ENCODE measurements at regions not wholly inside any gene's neighbourhood (a gene's known extent, or its start where the extent isn't known, plus 50 kb on each side); places are given as distances from the start of the nearest gene placed in this dataset.

DNA sequence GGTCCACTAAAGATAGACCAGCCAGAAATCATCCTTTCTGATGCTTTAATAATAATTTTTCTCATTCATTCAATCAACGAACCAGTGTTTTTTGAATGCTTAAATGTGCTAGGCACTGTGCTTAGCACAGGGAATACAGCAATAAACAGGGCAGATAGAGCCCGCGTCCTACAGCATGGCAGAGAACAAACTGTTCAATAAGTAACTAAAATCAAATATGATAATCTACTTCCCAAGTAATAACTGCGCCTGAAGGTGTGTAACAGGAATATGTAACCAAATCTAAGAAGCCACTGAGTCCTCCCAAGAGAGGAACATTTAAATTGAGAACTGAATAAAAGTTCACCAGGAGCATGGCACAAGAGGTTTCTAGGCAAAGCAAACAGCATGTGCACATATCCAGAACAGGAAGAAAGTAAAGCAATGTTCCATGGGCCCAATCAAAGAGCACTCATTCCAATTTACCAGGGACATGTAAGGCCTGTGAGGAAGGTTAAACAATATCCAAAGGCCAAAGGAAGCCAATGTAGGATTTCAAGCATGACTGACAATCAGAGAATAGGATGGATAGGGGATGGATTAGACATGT lies 311.0 kb upstream of the RARB start:
- DNase-seq = no peak

DNA sequence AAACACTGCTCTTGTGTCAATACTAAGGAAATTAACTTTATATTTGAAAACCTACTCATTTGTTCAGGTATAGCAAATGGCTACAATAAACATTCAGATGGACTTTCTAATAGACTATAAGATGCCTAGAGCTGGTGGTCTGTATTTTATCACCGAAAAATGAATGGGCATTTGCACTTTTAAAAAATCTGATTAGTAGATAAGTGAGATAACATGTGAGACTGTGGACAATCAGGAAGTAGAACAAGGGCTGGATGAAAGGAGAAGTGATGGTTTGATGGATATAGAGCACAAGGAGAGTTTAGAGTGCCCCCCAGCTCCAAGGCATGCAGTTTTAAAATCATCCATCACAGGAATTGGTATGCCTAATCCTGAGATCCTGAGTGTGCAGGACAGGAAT lies 308.4 kb upstream of the RARB start:
- no peak for DNase-seq

DNA sequence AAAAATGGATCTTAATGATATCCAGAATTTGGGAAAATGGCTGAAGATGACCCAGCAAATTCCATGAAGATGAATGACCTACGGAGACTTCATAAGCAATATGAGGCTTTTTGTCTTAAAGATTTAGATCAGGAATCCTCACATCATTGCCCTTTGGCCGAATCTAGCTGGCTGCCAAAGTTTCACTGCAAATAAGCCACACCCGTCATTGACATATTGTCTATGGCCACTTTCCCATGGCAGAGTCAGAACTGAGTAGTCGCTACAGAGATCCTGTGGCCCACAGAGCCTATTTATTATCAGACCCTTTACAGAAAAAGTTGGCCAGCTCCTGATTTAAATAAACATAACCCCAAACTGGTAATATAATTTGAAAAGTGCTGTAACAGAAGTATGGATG lies 307.4 kb upstream of the RARB start:
- DNase-seq = no peak

DNA sequence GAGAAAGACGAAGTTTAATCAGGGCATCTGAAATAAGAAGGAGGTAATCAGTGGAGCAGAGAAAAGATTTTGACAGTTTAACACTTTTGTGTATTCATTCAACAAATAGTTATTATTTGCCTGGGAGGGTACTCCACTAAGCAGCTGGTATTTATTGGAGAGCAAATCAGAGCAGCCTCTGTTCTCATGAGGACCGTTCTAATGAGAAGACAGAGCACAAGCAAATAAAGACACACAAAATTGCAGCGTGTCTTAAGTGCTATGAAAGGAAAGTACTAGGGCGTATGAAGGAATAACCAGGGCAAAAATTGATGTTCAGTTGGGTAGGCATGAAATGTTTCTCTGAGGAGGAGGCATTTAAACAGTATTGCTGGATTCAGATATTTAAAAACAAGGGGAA lies 302.9 kb upstream of the RARB start:
- no peak for DNase-seq

DNA sequence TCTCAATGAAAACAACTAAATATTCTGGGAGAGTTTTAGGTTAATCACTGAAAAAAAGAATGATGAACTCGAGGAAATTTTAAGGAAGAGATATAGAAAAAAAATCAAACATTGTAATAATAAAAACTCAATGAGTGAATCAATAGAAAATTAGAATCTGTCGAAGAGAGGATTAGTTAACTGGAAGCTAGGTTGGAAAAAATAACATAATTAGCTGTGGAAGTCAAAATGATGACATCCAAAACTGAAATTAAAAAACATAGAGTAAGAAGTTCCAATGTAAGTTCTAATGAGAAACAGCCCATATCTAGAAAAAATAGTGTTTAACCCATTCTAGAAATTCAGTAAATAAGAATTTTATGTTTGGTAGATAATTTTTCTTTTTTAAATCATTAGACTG lies 299.3 kb upstream of the RARB start:
- DNase-seq = no peak

DNA sequence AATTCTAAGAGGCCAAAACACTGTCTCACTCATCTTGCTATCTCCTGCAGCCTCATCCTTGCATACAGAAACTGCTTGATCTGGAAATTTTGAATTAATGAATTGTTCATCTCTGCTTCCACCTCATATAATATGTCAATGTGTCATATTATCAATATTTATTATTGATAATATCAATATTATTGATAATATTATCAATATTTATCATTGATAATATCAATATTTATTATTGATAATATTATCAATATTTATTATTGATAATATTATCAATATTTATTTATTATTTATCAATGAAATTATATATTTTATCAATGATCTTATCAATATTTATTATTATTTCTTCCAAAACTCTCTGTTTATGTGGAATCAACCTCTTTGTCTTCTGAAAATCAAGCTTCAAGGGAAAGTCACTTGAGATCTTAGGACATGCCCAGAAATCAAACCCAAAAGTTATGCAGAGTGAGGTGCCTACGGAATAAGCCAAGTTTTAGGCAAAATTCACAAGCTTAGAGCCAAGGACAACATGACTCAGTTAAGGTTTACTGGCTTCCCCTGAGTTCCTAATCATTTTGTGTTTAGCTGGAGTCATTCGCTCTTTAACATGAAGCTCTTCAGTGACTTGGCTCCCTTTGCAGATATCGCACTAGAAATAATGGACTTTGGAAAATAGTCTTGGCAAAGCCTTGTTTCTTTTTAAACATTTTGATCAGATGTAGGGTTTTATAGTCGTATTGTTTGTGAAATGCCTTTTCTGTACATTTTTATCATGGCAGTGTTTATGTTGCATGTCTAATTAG lies 297.1 kb upstream of the RARB start:
- DNase-seq = no peak

DNA sequence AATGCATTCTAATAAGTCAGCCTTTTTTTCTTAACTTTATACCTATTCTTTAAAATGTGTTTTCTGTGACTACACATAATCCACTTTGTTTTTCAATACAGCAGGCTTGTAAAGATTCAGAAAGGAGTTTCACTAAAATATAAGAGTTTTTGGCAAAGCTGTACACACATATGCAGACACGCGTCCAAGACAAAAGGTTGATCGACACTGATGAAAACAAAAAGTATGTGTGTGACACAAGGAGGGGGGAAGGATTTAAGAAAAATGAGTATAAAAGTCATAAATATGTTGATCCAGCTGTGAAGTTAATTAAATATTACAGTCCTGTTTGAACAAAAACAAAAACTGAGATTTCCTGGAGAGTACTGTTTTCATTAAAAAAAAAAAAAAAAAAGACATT lies 294.5 kb upstream of the RARB start:
- DNase-seq = no peak

DNA sequence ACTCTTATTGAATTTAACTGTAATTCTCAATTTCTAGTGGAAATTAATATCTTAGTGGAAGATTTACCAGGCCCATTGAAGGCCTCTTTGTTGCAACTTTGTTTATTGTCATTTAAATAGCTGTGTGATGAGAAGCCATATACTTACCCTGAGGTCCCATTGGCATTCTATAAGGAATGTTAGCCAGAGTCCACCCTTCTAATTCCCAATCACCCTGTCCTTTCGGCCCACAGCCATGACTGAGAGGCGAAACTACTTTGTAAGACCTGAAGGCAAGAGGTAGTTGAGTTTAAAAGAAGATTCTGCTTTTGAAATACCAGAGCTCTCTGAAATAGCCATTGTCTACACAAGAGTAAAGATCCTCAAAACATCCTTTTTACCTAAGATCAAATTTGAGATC lies 290.5 kb upstream of the RARB start:
- no peak for DNase-seq

DNA sequence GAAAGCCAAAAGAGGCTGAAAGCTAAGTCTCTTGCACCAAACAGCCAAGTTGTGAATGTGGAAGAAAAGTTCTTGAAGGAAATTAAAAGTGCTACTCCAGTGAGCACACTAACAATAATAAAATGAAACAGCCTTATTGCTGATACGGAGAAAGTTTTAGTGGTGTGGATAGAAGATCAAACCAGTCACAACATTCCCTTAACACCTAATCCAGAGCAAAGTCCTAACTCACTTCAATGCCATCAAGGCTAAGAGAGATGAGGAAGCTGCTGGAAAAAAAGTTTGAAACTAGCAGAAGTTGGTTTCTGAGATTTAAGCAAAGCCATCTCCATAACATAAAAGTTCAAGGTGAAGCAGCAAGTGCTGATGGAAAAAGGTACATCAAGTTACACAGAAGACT lies 288.8 kb upstream of the RARB start:
- DNase-seq = no peak

DNA sequence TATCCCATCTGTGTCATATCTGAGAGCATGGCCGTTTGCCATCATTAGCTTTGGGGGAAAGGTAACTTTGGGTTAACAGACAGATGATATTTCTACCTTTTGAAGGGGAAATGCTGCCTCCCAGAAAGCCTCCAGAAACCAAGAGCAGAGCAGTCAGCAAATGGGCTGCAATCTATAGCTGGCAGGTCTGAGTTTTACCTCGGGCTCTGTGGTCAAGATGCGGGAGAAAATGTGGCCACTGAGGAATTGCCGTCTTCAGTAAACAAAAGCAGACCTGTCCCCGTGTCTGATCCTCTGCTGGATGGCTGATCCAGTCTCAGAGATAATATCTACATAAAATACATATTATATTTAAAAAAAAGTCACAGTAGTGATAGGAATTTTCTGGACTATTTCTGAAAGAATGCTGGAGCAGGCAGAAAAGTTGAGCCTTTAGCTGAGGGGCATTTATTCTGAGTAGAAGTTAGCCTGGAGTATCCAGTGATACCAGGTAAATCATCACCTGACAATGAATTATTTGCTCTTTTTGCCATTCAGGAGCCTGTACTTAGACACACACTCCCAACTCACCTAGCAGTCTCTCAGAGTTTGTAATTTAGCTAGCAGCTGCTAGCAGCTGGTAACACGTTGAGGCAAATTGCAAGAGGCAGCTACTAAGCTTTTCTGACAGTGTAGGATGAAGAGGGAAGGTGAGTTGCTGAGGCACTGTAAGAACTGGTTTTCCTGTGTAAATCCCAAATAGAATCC lies 285.3 kb upstream of the RARB start:
- DNase-seq = no peak

DNA sequence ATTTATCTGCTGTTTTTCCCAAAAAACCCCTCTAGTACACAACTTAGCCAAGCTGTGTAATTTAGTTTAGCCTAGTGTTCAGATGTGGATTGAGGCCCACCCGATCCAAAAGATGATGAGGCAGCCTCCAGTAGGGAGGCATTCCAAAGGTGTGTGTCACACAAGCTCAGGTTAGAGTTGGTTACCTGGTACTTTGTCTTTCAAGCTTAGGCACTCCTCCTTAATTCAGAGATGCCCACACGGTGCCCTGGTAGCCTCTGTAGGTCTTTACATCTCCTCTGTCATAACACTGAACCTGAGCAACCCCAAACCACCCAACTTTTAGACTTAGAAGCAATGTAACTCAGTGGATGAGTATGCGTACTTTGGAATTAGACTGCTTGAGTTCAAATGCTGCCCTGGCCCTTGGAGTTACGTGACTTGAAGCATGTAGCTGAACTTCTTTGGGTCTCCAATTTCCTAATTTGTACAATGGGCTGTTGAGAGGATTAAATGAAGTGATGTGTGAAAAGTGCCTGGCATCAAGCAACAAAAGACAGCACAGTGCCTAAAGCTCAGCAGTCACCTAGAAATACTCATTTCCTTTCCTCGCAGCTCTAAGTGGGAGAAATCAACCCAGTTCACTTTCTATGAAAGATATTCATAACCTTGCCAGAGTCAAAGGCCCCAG lies 284.6 kb upstream of the RARB start:
- no peak for DNase-seq

DNA sequence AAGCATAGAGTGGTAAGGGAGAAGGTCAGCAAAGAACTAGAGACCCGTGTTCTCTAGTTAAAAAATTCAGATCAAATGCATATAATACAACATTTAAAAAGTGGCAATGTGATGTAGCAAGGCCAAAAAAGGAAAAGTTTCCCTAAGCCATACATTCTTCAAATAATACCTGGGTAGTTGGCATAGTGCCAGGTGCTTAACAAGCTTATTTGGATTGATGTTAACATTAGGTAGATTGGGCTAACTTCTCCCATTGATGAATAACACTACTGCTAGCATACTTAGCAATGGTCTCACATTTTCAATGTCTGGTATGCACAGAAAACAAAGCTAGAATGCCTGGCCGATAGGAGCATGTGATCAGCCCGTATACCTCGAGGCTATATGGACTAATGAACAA lies 283.6 kb upstream of the RARB start:
- DNase-seq = no peak

DNA sequence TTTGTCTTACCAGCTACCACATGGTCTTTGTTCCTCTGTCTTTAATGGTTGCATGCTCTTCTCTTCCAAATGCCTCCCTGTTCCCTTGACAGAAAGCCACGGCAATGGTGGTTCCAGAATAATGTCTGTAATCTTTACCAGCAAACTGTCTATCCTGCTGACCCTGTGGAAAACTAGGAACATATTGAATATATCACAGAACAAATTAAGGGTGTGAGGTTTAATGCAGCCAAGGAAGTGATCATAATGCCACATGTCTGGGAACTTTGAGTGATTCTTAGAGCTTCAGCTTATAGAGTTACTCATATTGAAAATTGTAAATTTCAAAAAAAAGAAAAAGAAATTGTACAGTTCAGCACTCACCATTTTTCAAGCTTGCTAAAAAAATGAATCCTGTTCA lies 282.9 kb upstream of the RARB start:
- DNase-seq = no peak

DNA sequence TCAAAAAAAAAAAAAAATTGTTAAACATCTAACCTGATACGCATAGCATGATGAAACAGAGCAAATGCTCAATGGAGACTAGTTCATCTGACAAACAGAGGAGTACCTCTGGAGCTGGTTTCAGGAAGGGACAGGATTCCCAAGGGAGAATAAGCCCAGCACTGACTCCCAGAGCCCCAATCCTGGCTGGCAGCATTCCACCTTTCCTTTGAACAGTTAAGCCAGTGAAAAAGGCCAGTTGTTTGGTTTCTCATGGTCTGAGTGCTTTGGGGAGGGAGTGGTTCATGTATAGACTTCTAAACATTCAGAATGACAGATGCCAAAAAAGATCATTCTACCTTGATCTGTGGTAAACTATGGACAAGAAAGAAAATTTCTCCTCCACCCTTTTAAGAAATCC lies 277.9 kb upstream of the RARB start:
- no peak for DNase-seq

DNA sequence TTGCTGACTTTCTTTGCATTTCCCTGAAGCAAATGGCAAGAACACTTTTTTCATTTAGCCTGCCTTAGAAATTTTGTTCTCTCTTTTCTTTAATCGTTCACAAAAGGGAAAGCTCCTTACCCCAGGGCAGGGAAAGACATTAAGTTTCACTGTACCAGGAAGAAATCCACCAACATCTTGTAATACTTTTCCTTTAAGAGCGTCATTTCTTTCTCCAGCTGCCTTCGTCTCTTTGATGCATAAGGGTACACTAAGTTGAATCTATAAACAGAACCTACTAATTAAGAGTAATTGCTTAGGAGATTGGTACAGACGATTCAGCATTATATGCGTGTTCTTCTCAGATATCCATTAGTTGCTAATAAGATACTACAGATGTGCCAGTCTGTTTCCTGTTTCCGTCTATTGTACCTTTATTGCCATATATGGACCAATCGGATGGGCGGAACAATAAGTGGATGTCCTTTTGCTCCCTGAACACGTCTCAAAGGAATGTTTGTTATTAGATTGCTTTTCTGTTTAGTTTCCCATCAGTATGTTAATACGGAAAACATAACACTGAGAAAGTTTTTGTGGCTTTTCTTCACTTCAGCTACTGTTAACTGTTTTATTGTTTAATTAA lies 276.7 kb upstream of the RARB start:
- no peak for DNase-seq

DNA sequence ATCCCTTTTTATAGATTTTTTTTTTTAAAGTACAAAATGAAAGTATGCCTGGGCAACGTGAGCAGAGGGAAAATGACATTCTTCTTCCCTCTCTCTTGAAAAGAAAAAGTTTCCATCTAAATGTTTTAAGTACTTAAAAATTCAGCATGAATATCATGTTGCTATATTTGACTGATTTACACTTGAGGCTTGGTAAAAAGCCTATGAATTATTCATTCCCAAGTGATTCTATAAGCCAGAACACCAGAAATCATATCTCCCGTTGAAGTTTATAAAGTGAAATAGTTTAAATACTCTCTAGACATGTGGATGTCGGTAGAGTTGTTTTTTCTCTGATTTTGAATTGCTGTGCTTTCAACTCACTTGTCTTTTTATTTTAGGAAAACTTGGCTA lies 276.2 kb upstream of the RARB start:
- no peak for DNase-seq

DNA sequence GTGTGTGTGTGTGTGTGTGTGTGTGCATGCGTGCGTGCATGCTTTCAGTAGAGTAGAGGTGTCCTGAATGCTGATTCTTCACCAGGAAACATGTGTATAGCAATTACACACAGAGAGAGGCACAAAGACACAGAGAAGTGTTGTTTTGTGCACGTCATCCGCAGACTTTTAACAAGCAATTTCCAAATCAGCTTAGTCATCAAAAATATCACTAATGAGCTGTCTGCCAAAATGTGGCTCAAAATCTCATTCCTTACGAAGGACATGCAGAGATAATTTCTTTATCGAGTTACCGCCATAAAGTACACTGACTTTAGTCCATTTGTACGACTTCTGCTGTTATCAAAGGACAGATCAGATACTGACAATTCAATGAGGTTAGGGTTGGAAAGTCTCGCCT lies 274.9 kb upstream of the RARB start:
- no peak for DNase-seq

DNA sequence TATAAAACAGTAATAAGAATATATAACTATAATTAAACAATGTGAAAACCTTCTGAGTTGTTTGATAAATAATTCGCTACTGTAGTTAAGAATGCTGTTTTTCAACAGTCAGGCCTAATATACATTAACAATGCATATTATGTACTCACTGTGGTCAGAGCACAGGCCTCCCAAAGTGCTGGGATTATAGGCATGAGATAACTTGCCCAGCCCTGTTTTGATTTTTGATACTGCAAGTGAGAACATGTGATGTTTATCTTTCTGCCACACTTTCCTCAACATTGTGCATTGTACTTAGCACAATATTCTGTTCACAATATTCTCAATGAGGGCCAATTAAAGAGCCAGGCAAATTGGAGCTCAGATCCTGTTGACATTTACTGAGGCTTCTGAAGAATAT lies 274.5 kb upstream of the RARB start:
- DNase-seq = no peak

DNA sequence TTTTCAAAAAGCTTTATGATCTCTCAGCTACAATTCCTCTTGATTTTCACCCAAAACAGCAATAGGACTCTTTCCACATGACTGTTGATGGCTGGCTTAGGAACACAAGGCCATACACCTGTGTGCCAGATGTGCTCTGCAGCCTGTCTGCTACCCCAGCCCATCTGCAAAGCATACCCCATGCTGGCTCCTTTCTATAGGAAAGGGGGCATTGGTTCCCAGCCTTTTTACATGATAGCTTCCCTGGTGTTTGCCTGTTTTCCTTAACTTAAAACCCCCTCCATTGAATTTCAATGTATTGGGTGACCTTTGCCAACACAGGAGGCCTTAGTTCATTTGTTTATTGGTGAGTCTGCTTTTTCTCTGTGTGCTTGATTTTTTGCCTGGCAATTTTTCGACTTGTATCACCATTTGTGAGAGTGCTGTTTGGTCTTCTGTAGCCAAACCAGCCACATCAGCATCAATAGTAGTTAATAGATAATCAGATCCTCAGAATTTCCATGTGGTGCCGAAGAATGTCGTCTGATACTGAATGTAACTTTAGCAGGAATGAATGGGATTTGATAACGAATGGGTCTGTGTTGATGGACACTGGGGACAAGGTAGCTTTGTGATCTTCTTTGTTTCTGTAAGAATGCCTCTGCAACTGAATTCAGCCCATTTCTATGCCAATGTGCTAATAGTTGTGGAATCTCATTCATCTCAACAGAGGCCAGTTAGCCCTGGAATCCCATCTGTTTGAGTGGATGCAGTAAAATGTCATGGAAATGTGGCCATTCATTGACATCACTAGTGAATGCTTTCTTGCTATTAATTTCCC lies 272.2 kb upstream of the RARB start:
- no peak for DNase-seq

DNA sequence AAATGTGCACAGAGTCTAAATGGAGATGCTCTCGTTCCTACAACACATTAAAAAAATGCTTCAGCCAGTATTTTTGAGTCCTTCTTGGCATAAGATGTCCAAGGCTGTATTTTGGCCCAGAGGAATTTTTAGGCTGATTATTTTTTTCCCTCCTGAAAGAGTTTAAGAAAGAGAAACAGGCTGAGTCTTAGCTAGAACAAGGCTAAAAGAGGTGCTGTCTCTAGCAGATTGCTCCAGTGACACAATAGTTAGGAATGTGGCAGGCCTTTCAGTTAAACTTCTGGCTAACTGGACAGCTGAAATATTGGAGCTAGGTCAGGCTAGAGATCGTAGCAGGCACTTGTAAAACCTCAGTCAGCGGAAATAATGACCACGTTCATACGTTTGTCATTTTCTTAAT lies 271.4 kb upstream of the RARB start:
- DNase-seq = no peak

DNA sequence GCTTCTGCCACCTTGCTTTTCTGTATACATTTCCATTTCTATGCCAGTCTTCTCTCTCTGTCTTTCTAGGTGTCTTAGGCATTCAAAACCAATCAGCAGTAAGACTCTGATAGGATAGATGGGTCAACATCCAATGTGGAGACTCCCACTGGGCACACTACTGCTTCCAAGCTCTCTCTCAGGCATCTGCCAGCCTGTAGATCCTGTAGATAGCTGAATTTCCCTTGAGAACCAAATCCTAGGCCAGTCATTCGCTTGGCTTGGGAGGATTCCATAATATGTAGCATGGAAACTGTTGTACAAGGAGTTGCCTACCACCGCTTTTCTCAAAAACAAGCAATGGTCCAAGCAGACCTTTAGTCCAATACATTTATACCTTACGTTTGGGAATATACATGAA lies 262.8 kb upstream of the RARB start:
- no peak for DNase-seq

DNA sequence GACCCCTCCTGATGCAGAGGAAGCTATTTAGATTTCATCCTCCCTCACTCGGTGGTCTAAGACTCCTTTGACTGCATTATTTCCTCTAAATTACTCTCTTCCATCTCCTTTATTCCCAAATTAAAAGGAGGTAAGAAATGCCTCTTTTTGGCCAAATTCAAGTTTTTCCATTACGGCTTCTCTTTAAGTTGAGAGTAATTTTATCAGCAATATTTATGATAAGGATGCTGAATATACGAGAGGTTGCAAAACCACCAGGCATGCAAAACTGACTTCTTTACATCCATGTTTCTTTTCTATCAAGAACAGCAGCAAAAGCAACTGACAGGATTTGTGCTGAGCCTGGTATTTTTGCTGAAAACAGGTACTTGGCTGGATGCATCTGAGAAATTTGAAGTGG lies 262.0 kb upstream of the RARB start:
- DNase-seq = no peak

All from stimulated activated CD4-positive, alpha-beta T cell treated with anti-CD3 and anti-CD28 coated beads, Interleukin-4, amount 100 ng/mL, for 4 hours (primary cell).